ENCODE measurements at regions not wholly inside any gene's neighbourhood (a gene's known extent, or its start where the extent isn't known, plus 50 kb on each side); places are given as distances from the start of the nearest gene placed in this dataset.

DNA sequence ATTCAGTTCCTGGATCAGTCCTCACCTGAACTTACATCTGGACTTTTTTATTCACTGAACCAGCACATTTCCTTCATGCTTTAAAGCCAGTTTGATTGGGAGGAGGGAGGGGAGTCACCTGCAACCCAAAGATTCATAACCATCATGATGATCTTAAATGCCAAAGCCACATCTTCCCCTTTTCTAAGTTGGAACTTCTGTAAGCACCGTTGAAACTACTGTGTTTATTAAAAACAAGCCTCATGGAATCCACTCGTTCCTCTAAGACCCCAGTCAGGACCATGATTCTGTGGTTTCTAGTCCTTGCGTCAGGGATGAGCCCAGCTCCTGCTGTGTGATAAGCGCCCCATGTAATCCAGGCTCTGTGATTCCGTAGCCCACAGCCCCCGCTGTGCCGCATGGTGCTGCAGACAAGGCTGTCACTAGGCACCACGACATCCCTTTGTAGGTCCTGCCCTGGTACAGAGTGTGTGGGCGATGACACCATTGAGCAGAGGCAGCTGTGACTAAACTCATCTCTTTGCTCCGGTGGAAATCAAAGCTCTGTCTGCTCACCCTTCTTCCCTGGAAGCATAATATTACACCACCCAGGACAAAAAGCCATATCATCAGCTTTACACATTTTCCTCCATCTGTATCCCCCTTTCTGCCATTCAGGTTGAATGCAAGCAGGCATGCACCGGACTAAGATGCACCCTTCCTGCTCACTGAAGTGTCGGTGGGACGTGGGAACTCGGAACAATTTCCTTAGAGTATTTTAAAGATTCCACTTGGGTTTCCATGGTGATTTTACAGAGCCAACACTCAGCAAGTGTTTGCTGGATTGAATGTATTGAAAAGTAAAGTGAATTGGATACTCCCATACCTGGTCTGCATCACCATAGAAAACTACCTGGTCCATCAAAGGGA lies 132.0 kb upstream of the FSTL4 start:
- TF ChIP-seq EZH2 (IDR thresholded peaks at IDR 0.05; ENCODE audit: low read length), result no peak
- TF ChIP-seq, protein P1, sequence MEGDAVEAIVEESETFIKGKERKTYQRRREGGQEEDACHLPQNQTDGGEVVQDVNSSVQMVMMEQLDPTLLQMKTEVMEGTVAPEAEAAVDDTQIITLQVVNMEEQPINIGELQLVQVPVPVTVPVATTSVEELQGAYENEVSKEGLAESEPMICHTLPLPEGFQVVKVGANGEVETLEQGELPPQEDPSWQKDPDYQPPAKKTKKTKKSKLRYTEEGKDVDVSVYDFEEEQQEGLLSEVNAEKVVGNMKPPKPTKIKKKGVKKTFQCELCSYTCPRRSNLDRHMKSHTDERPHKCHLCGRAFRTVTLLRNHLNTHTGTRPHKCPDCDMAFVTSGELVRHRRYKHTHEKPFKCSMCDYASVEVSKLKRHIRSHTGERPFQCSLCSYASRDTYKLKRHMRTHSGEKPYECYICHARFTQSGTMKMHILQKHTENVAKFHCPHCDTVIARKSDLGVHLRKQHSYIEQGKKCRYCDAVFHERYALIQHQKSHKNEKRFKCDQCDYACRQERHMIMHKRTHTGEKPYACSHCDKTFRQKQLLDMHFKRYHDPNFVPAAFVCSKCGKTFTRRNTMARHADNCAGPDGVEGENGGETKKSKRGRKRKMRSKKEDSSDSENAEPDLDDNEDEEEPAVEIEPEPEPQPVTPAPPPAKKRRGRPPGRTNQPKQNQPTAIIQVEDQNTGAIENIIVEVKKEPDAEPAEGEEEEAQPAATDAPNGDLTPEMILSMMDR (optimal IDR thresholded peaks at IDR 0.05 in 1 of 3, IDR thresholded peaks at IDR 0.05 in 1 of 3, conservative IDR thresholded peaks at IDR 0.05 in 1 of 3; ENCODE audit: extremely low read depth in 1 of 3, insufficient read depth in 2 of 3, low read length in 3 of 3), result no peak
